ENCODE measurements at regions not wholly inside any gene's neighbourhood (a gene's known extent, or its start where the extent isn't known, plus 50 kb on each side); places are given as distances from the start of the nearest gene placed in this dataset.

DNA sequence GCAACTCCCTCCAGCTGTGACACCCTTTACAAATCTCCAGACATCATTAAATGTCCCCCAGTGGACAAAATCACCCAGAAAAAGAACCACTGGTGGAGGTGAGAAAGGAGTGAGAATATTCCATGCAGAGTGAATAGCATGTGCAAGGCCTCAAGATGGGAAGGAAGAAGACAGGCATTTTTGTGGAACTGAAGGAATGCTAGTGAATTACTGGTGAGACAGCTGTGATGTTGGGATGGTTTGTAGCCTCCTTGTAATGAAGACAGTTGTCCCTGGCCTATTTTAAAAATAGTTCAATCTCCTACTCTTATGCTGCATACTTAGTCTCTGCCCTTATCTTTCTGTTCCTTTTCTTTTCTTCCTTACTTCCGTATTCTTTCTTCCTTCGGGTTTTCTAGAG lies 124.9 kb upstream of the RPS23 start:
- H3K36me3 ChIP-seq = no peaks in the 10 kb centered on the region
- no peaks in the 10 kb centered on the region for H3K27me3 ChIP-seq (replicated peaks in 1 of 7)
- no peak overlapping the region for H3K4me3 ChIP-seq
- intact Hi-C loops (cut with DNase I; ENCODE audit: low total_unique reads) = no loop called here
- no peak overlapping the region for H3K27ac ChIP-seq
- peaks cover 0 to 21% (median 16%) of the 10 kb centered on the region in 8 donors for H3K9me3 ChIP-seq
- no peak for DNase-seq
- 81 to 96% (median 84%) methylated on average over 2 of the region's 2 CpGs for WGBS, 5 donors
- H3K4me1 ChIP-seq = no peaks in the 10 kb centered on the region
- TF ChIP-seq, protein P1, sequence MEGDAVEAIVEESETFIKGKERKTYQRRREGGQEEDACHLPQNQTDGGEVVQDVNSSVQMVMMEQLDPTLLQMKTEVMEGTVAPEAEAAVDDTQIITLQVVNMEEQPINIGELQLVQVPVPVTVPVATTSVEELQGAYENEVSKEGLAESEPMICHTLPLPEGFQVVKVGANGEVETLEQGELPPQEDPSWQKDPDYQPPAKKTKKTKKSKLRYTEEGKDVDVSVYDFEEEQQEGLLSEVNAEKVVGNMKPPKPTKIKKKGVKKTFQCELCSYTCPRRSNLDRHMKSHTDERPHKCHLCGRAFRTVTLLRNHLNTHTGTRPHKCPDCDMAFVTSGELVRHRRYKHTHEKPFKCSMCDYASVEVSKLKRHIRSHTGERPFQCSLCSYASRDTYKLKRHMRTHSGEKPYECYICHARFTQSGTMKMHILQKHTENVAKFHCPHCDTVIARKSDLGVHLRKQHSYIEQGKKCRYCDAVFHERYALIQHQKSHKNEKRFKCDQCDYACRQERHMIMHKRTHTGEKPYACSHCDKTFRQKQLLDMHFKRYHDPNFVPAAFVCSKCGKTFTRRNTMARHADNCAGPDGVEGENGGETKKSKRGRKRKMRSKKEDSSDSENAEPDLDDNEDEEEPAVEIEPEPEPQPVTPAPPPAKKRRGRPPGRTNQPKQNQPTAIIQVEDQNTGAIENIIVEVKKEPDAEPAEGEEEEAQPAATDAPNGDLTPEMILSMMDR (IDR thresholded peaks at IDR 0.05 in 8 of 11, conservative IDR thresholded peaks at IDR 0.05 in 3 of 11) = no peak
- TF ChIP-seq POLR2A (IDR thresholded peaks at IDR 0.05) (no peak), POLR2AphosphoS5 (IDR thresholded peaks at IDR 0.05) (no peak)

DNA sequence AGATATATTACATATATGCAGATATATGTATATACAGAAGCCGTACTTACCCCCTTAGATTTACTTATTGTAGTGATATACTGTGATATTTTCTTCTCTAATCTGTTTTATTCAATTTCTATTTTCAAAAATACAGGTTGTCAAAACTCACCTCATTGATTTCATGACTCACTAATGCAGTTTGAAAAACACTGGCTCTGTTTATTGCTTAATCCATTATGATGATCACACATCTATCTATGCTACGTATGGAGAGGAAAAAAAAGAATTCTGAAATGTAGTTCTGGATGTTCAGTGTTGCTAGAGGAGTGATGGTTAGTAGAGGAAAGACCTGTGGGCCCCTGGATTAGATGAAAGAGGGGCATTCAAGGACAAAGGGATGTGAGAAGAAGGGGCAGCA lies 121.0 kb upstream of the RPS23 start:
- Histone ChIP-seq H3K9me3 (peaks cover 0 to 9% (median 5%) of the 10 kb centered on the region in 8 donors), H3K27ac (no peak overlapping the region), H3K36me3 (no peaks in the 10 kb centered on the region), H3K27me3 (replicated peaks in 1 of 7) (no peaks in the 10 kb centered on the region), H3K4me1 (no peaks in the 10 kb centered on the region), H3K4me3 (no peak overlapping the region)
- no peak for TF ChIP-seq POLR2AphosphoS5 (IDR thresholded peaks at IDR 0.05)
- no peak for DNase-seq
- WGBS, 5 donors = 79 to 88% (median 85%) methylated on average over 2 of the region's 2 CpGs
- intact Hi-C loops (cut with DNase I; ENCODE audit: low total_unique reads) = no loop called here

DNA sequence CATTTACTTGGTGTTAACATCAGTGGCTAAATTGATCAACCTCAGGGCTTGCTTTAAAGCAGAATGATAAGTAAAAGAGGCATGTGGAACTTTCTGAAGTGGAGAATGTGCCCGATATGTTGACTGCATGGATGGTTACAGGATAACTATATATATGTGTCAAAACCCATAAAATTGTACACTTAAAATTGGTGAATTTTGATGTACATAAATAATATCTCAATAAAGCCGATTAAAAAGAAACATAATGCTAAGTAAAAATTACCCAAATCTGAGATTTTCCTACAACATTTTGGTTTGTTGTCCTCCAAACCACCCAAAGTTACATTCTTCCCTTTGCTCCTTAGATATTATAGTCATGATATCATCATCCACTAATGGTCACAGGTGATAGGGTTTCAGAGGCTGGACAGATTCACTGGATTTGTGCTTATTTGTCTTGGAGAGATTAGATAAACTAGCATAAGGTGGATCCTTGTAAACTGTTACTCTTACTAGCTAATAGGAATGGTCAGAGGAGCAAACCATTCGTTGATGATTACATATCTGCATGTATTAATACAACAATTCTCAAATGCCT lies 119.7 kb upstream of the RPS23 start:
- DNase-seq = no peak
- Histone ChIP-seq H3K4me3 (no peak overlapping the region), H3K9me3 (no peaks in the 10 kb centered on the region), H3K4me1 (no peaks in the 10 kb centered on the region), H3K27me3 (replicated peaks in 1 of 7) (no peaks in the 10 kb centered on the region), H3K36me3 (no peaks in the 10 kb centered on the region), H3K27ac (no peak overlapping the region)
- 84 to 96% (median 87%) methylated on average over 3 of the region's 3 CpGs for WGBS, 5 donors
- intact Hi-C loops (cut with DNase I; ENCODE audit: low total_unique reads) = no loop called here
- TF ChIP-seq POLR2AphosphoS5 (IDR thresholded peaks at IDR 0.05) (no peak), POLR2A (IDR thresholded peaks at IDR 0.05) (no peak)
- TF ChIP-seq, protein P1 (IDR thresholded peaks at IDR 0.05 in 8 of 11, conservative IDR thresholded peaks at IDR 0.05 in 3 of 11) = no peak

DNA sequence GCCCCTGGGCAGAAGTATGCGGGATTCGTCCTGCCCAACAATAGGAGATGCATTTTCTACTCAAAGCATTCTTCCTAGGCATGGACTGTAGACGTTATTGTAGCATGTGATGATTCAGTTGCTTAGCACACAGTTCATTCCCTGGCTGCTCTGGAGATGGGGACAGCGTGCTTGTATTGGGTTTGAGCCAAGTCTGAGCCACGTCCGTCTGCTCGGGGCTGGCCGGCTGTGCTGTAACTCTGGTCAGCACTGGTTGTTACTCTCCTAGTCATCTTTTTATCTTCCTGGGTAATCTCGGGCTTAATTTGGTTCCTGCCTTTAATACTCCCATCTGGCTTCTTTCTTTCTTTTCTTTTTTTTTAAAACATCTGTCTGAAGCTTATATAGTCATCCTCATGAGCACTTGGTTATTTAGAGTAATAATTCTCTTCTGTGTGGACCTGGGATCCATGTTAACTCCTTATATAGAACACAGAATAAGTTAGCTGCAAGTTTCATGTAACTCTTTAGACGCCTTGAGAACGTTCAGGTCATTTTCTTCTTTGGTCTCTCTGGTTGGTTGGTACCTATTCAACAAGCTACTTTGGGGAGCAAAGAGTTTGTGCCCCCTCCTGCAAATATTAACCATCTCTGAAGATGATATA lies 118.8 kb upstream of the RPS23 start:
- intact Hi-C loops (cut with DNase I; ENCODE audit: low total_unique reads) = no loop called here
- Histone ChIP-seq H3K9me3 (no peaks in the 10 kb centered on the region), H3K4me3 (no peak overlapping the region), H3K27ac (no peak overlapping the region), H3K4me1 (no peaks in the 10 kb centered on the region), H3K36me3 (no peaks in the 10 kb centered on the region), H3K27me3 (replicated peaks in 1 of 7) (no peaks in the 10 kb centered on the region)
- DNase-seq = no peak
- TF ChIP-seq POLR2A (IDR thresholded peaks at IDR 0.05) (no peak), POLR2AphosphoS5 (IDR thresholded peaks at IDR 0.05) (peak in 1 of 3 donors; percentile 20)
- TF ChIP-seq, protein P1 (IDR thresholded peaks at IDR 0.05 in 8 of 11, conservative IDR thresholded peaks at IDR 0.05 in 3 of 11) = no peak
- 59 to 71% (median 66%) methylated on average over 11 of the region's 11 CpGs for WGBS, 5 donors
